ENCODE measurements at regions not wholly inside any gene's neighbourhood (a gene's known extent, or its start where the extent isn't known, plus 50 kb on each side); places are given as distances from the start of the nearest gene placed in this dataset.

- TF ChIP-seq CTCF (IDR thresholded peaks at IDR 0.05; ENCODE audit: poor library complexity): no peak
- TF ChIP-seq EZH2 (IDR thresholded peaks at IDR 0.05; ENCODE audit: borderline replicate concordance): no peak
- no peak for TF ChIP-seq EZH2phosphoT487 (IDR thresholded peaks at IDR 0.05; ENCODE audit: low read depth, severe bottlenecking, unreplicated experiment)
Observed at GRCh38 chr10:131722121-131722520, 178.7 kb upstream of the PPP2R2D start.
